ENCODE measurements at regions not wholly inside any gene's neighbourhood (a gene's known extent, or its start where the extent isn't known, plus 50 kb on each side); places are given as distances from the start of the nearest gene placed in this dataset.

DNA sequence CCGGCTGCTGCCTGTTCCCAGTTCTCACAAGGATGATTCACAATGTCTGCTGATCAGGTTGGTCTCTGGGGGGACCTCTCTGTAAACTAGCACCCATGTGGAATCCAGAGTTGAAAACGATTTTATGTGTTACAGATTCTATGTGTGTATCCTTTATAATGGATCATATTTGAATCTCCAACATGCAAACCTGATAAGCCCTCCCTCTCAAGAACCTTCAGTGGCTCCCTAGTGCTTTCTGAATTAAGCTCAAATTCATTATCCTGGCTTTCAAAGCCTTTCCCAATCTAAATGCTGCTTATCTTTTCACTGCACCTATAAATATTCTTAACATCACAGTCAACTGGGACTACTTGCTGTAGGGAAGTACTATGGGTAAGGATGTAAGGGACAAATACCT is 166.8 kb upstream of the USP24 start:
- Histone ChIP-seq H3K4me1 (ENCODE audit: control insufficient read depth, insufficient read depth, low read length) (no peaks in the 10 kb centered on the region), H3K9me3 (ENCODE audit: control insufficient read depth, insufficient read depth, low read length) (no peaks in the 10 kb centered on the region), H3K36me3 (ENCODE audit: control insufficient read depth, insufficient read depth, low read length) (no peaks in the 10 kb centered on the region), H3K4me3 (ENCODE audit: low read length) (no peak overlapping the region), H3K27ac (ENCODE audit: low read length) (no peak overlapping the region), H3K27me3 (ENCODE audit: control insufficient read depth, insufficient read depth, low read length) (no peaks in the 10 kb centered on the region)
- Mint-ChIP-seq H3K4me1 (peaks cover 6 to 11% of the 10 kb centered on the region in 2 donors), H3K27ac (no peak overlapping the region), H3K9me3 (no peaks in the 10 kb centered on the region), H3K27me3 (ENCODE audit: low read depth in 2 of 2) (no peaks in the 10 kb centered on the region), H3K4me3 (no peak overlapping the region), H3K36me3 (no peaks in the 10 kb centered on the region)
- intact Hi-C loops (cut with micrococcal nuclease): no loop called here
- DNase-seq: no peak
- TF ChIP-seq CTCF (IDR thresholded peaks at IDR 0.05): no peak
- ATAC-seq: no peak
- WGBS (ENCODE audit: insufficient coverage): 67% methylated on average over 2 of the region's 2 CpGs

DNA sequence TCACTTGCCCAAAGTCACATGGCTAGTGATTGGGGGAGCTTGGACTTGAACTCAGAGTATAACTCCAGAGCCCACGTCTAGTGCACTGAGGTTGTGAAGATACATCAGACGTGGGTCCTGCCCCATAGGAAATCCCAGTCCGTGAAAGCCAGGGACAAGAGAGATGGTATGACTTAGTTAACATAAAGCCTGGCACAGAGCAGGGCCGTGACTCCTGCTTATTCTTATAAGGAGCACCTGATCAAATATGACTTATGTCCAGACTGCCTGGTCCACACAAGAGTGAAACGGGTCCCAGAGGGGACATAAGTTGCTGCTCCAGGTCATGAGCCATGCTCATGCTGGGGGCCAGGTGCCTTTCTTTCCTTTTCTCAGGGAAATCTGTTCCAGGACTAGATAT is 166.3 kb upstream of the USP24 start:
- Histone ChIP-seq H3K4me1 (ENCODE audit: control insufficient read depth, insufficient read depth, low read length) (no peaks in the 10 kb centered on the region), H3K9me3 (ENCODE audit: control insufficient read depth, insufficient read depth, low read length) (no peaks in the 10 kb centered on the region), H3K27ac (ENCODE audit: low read length) (no peak overlapping the region), H3K36me3 (ENCODE audit: control insufficient read depth, insufficient read depth, low read length) (no peaks in the 10 kb centered on the region), H3K27me3 (ENCODE audit: control insufficient read depth, insufficient read depth, low read length) (no peaks in the 10 kb centered on the region), H3K4me3 (ENCODE audit: low read length) (no peak overlapping the region)
- Mint-ChIP-seq H3K4me1 (peaks cover 6 to 11% of the 10 kb centered on the region in 2 donors), H3K27me3 (ENCODE audit: low read depth in 2 of 2) (no peaks in the 10 kb centered on the region), H3K36me3 (no peaks in the 10 kb centered on the region), H3K4me3 (no peak overlapping the region), H3K27ac (no peak overlapping the region), H3K9me3 (no peaks in the 10 kb centered on the region)
- no peak for ATAC-seq
- DNase-seq: no peak
- WGBS (ENCODE audit: insufficient coverage): 86% methylated on average over 5 of the region's 5 CpGs
- no peak for TF ChIP-seq CTCF (IDR thresholded peaks at IDR 0.05)
- intact Hi-C loops (cut with micrococcal nuclease): no loop called here

- Histone ChIP-seq H3K4me1 (ENCODE audit: control insufficient read depth, insufficient read depth, low read length) (no peaks in the 10 kb centered on the region), H3K9me3 (ENCODE audit: control insufficient read depth, insufficient read depth, low read length) (no peaks in the 10 kb centered on the region), H3K4me3 (ENCODE audit: low read length) (no peak overlapping the region), H3K27ac (ENCODE audit: low read length) (no peak overlapping the region), H3K27me3 (ENCODE audit: control insufficient read depth, insufficient read depth, low read length) (no peaks in the 10 kb centered on the region), H3K36me3 (ENCODE audit: control insufficient read depth, insufficient read depth, low read length) (no peaks in the 10 kb centered on the region)
- Mint-ChIP-seq H3K4me3 (no peak overlapping the region), H3K36me3 (no peaks in the 10 kb centered on the region), H3K27me3 (ENCODE audit: low read depth in 2 of 2) (no peaks in the 10 kb centered on the region), H3K4me1 (peaks cover 6 to 11% of the 10 kb centered on the region in 2 donors), H3K9me3 (no peaks in the 10 kb centered on the region), H3K27ac (no peak overlapping the region)
- DNase-seq: no peak
- 83% methylated on average over 4 of the region's 4 CpGs for WGBS (ENCODE audit: insufficient coverage)
- no peak for TF ChIP-seq CTCF (IDR thresholded peaks at IDR 0.05)
- no peak for ATAC-seq
- intact Hi-C loops (cut with micrococcal nuclease): no loop called here
Observed at GRCh38 chr1:55380355-55380970, 165.3 kb upstream of the USP24 start.

DNA sequence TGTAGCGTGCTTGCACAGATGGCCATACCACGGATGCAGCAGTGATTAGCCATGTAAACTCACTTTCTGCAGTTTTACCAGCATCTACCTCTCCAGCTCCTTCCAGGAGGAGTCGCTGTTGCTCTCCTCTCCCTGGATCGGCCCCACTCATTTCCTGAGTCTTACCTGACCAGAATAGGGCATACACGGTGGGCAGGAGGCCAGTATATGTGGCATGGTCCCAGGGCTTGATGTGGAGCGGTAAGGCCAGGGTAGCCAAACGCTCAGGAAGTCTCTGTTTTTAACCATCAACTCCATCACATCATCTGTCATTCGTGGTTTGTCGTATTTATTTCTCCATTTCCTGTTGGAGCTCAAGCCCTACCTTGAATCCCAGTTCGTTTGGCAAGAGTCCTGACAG is 163.4 kb upstream of the USP24 start:
- ATAC-seq: peak in 1 of 3 donors; percentile 45
- H3K9me3 Mint-ChIP-seq: no peaks in the 10 kb centered on the region
- intact Hi-C loops (cut with micrococcal nuclease): loop anchor here (5.0 to 10.0 kb wide), 3 partner anchors 516 to 1446 kb away; no protein-coding TSS in a partner anchor

More for the DNA sequence above, 163.4 kb upstream of the USP24 start:
- Histone ChIP-seq H3K36me3 (ENCODE audit: control insufficient read depth, insufficient read depth, low read length) (no peaks in the 10 kb centered on the region), H3K4me3 (ENCODE audit: low read length) (no peak overlapping the region), H3K9me3 (ENCODE audit: control insufficient read depth, insufficient read depth, low read length) (no peaks in the 10 kb centered on the region), H3K27me3 (ENCODE audit: control insufficient read depth, insufficient read depth, low read length) (no peaks in the 10 kb centered on the region), H3K27ac (ENCODE audit: low read length) (no peak overlapping the region), H3K4me1 (ENCODE audit: control insufficient read depth, insufficient read depth, low read length) (no peaks in the 10 kb centered on the region)
- Mint-ChIP-seq H3K36me3 (no peaks in the 10 kb centered on the region), H3K4me1 (peaks cover 6 to 11% of the 10 kb centered on the region in 2 donors), H3K27ac (no peak overlapping the region), H3K4me3 (no peak overlapping the region), H3K27me3 (ENCODE audit: low read depth in 2 of 2) (no peaks in the 10 kb centered on the region)
- DNase-seq: peak in 1 of 2 donors; percentile 23
- 31% methylated on average over 10 of the region's 10 CpGs for WGBS (ENCODE audit: insufficient coverage)
- no peak for TF ChIP-seq CTCF (IDR thresholded peaks at IDR 0.05)
